GM21576 (cell line): ENCODE measurements at regions not wholly inside any gene's neighbourhood (a gene's known extent, or its start where the extent isn't known, plus 50 kb on each side); places are given as distances from the start of the nearest gene placed in this dataset.
"Not testable (repeated sequence)": the region's sequence is repeated elsewhere in the genome, so short reads cannot be mapped to it uniquely, and the experiment has no call there.

Source experiments
- ATAC-seq: cut with Tn5 transposase; IDR thresholded peaks from one replicate; pipeline ENCODE4 v1.9.1; 2021; ENCODE audit warnings: mild to moderate bottlenecking, moderate library complexity; ENCODE audit not compliant: unreplicated experiment

DNA sequence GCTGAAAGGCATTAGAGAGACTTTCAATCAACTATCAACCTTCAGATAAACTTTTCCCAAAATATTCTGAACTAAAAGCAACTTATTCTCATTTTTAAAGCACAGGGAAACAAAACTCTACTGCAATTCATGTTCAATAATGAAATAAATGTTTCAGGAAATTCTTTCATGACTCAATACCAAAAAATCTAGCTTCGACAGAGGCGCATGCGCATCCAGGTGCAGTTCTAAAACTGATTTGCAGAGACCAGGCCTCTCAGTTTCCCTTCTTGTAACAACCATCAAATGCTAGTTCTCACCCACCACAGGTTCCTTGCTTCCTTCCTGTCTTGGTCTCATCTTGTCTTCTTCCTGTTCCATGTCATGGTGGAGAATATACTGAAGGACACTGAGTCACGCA lies 55.3 kb upstream of the NRBF2 start:
- no peak for ATAC-seq

DNA sequence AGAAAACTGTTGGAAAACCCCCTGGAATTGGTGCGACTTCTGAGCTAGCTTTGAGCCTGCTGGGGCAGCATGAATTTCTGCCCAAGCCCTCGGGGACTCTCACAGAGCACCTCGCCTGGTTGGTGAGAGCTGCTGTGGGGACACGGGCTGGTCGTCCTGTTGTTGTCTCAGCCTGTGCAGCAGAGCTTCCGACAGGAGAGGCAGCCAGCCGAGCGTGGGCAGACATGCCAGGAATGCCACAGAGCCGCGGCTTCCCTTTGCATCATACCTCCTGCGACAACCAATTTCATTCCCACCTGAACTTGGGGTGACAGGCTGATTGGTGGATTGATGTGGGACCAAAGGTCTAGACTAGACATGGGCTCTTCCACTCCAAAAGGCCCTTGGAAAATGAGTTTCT lies 60.2 kb upstream of the NRBF2 start:
- ATAC-seq: no peak

- ATAC-seq: no peak
Observed at GRCh38 chr10:63071145-63071544, 62.0 kb upstream of the NRBF2 start.

GRCh38 chr10:63069318-63069717 lies 63.8 kb upstream of the NRBF2 start:
- no peak for ATAC-seq

- no peak for ATAC-seq
Observed at GRCh38 chr10:63068246-63068645, 64.9 kb upstream of the NRBF2 start.

- ATAC-seq: no peak
Observed at GRCh38 chr10:63066606-63067005, 66.5 kb upstream of the NRBF2 start.

- no peak for ATAC-seq
Observed at GRCh38 chr10:63064706-63065105, 68.4 kb upstream of the NRBF2 start.

DNA sequence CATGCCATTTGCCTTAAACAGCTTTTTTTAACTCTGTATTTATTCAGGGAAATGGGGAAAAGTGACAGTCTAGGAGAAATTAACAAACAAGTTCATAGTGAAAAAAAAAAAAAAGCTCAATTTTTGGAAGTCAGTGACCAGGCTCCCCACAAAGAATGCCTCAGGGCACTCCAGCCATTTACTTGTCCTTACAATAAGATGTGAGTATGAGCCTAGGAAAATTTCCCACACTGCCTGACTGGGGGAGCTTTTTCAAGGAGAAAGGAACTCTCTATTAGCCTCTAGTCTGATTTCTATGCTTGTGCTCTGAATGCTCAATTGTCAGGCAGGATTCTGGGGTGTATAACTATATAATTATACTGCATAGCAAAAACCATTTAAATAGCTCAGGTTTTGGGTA lies 74.9 kb upstream of the NRBF2 start:
- ATAC-seq: no peak

DNA sequence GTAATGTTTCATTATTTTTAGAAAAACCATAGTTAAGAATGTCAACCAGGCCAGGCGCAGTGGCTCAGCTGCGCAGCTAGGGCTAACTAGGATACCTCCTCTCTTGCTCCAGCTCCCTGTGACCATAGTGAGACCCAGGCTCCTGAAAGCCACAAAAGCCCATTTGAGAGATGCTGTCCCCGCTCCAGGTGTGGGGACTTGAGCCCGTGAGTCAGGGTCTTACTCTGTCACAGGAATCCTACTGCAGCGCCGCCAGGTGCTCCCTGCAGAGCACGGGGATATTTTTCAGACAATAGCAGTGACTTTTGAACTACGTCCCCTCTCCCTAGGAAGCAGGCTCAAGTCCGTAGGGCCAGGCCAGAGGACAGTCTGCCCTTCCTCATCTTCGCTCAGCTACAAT lies 75.6 kb upstream of the NRBF2 start:
- no peak for ATAC-seq

DNA sequence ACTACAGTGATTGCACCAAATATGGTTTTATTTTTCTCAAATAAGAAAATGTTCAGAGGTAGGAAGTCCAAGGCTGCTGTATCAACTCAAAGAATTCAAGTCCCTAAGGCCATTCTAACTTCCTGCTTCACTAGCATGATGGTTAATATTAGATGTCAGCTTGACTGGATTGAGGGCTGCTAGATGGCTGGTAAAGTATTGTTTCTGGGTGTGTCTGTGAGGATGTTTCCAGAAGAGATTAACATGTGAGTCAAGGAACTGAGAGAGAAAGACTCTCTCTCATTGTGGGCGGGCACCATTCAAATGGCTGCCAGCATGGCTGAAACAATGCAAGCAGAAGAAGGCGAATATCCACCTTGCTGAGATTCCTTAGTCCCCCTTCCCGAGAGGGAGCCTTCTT lies 77.4 kb upstream of the NRBF2 start:
- no peak for ATAC-seq

DNA sequence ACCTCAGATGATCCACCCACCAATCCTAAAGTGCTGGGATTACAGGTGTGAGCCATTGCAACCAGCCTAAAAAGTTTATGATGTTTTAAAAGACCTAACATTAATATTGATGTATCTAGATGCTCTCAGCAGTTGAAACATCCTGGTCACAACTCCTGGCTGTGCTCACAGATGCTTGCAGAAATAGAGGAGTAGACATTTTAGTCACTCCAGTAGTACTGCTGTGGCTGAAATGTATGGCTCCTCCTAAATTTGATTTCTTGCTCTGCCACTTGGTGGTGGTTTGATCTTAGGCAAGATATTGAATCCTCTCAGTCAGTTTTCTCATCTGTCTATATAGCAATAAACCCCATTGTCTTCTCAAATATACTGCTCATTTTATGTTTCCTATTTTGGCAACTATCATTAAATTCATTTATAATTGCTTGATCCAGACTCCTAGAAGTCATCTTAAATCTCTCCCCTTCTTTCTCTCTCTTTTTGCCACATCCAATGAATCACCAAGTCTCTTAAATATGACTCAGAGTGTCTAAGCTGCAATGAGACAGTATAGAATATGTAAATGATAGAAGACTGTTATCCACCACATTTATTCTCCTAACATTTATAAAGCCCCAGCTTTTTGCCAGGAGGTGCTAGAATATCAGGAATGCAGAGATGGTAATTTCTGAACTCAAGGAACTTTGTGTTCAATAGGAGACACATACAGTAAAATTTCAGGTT lies 78.1 kb upstream of the NRBF2 start:
- no peak for ATAC-seq

DNA sequence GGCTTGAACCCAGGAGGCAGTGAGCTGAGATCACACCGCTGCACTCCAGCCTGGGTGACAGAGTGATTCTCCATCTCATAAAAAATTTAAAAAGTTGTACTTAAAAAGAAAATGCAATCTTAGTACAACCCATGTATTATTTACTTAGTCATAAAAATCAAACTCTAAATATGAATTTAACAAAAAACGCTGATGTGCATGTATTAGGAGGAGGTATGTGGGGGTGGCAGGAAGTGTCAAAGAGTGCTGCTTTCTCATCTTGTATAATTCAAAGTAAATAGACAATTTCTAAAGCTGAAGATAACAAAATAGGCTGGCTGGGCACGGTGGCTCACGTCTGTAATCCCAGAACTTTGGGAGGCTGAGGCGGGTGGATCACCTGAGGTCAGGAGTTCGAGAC lies 81.0 kb upstream of the NRBF2 start:
- ATAC-seq: no peak

DNA sequence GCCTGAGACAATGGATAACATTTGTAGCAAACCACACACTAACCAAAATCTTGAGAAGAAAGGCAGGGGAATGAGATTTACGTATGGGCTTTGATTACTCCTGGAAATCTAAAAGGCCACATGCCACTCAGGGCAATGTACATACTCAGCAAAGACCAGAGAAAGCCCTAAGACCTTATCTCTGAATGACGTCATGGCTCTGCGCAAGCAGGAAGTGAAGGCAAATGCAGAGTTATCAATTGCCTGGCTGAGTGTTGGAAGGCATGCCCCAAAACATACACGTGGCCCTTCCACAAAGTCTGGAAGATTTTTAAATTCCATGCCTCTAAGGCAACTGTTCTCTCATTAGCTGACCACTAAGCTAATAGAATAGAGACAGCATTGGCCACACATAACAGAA lies 90.9 kb upstream of the NRBF2 start:
- no peak for ATAC-seq

- ATAC-seq: not testable (repeated sequence)
Observed at GRCh38 chr10:63033616-63034185, 99.4 kb upstream of the NRBF2 start.

GRCh38 chr10:63030536-63030935 lies 102.6 kb upstream of the NRBF2 start:
- no peak for ATAC-seq

DNA sequence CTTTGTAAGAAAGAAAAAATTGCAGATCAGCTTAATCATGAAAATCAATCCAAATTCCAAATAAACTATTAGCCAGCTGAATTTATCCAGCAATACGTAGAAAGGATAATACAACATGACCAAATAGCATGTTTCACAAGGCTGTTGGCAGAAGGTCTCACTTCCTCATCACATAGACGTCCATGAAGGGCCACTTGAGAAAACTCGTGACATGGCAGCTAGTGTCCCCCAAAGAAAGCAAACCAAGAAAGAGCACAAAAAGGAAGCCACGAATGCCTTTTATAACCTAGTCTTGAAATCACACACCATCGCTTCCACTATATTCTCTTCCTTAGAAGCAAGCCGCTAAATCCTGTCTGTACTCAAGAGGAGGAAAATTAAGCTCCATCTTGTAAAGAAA lies 105.6 kb upstream of the NRBF2 start:
- no peak for ATAC-seq

DNA sequence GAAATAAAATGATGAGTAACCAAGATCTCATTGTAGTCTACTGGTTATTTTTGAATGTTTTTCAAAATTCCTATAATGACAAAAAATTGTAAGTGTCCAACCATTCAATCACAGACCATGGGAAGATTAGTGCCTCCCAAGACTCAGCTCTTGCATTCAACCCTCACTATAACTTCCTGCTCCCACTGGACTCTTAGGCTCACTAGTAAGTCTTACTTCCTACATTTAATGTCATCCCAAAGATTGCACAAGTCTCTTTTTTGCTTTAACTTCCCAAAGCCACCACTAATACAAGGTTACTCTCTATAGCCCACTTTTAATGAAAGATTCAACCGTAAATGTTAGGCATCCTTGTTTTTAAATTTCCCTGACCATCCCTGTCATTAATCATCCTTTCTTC lies 111.9 kb upstream of the NRBF2 start:
- no peak for ATAC-seq

- no peak for ATAC-seq
Observed at GRCh38 chr10:63013755-63014154, 119.4 kb upstream of the NRBF2 start.

DNA sequence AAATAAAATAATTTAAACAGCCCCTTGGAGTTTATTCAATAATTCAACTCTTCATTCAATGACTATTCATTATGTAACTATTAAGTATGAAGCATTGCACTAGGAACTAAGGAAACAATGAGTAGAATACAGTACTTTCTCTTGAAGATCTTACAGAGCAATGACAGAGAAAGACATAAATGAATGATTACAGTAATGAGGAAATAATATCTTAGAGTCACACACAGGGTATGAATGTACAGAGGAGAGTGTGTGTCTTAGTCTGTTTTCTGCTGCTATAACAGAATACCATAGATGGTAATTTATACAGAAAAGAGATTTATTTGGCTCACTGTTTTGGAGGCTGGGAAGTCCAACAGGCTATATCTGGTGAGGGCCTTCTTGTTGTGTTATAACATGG lies 120.5 kb upstream of the NRBF2 start:
- ATAC-seq: no peak

GRCh38 chr10:63010203-63010602 lies 122.9 kb upstream of the NRBF2 start:
- no peak for ATAC-seq

GRCh38 chr10:63008491-63008890 lies 124.6 kb upstream of the NRBF2 start:
- no peak for ATAC-seq

DNA sequence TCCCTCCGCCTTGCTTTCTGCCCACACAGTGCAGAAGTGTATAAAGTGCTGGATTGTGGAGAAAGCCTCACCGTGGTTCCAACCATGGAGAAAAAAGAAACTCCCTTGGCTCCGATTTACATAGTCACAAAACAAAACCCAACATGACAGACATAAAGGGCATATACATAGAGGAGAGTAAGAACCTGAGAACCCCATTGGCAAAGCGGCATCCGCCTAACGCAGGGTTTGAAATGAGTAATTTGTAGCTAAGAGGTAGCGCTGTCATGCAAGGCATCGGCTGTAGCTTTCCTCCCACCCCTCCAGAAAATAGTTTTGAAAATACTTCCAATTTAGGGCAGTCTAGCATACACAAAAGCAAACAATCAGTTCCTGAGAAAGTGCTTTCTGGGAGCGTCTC lies 126.0 kb upstream of the NRBF2 start:
- ATAC-seq: no peak

- no peak for ATAC-seq
Observed at GRCh38 chr10:63005246-63005645, 127.9 kb upstream of the NRBF2 start.
